Testis (tissue), 2 donors: ENCODE measurements at regions not wholly inside any gene's neighbourhood (a gene's known extent, or its start where the extent isn't known, plus 50 kb on each side); places are given as distances from the start of the nearest gene placed in this dataset.

Source experiments
- POLR2A ChIP-seq: fragments of 450-650 bp; IDR thresholded peaks from one replicate; pipeline ENCODE4 v1.6.1; 2017; ENCODE audit warnings: antibody characterized with exemption, mild to moderate bottlenecking, moderate library complexity
- TF ChIP-seq, protein P1 (sequence below), 3 experiments: fragments of 450-650 bp in 2 of 3; fragments of 200-600 bp in 1 of 3; sonication (generic) in 1 of 3; IDR thresholded peaks; one replicate each; pipeline ENCODE4 v1.5.1; 2016 to 2019; ENCODE audit warnings: antibody characterized with exemption in 3 of 3, mild to moderate bottlenecking in 2 of 3, moderate library complexity in 1 of 3

DNA sequence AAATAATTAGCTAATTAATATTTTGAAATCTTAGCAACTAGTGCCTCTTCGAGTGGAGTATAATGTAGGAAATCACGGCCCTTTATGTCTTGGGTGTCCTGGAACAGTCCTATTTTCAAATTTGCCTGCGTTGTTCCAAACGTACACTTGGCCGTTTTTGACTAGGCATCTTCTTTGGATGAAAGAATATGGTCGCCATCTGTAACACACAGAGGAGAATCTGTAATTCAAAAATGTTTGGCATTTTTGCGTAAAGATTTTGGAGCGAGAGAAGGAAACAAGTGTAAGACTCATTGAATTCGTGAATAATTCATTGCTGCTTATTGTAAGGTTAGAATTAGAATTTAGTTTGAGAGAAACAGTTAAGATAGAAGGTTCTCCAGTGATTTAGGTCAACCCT, 61.5 kb upstream of the CLCN4 start:
- TF ChIP-seq, protein P1, sequence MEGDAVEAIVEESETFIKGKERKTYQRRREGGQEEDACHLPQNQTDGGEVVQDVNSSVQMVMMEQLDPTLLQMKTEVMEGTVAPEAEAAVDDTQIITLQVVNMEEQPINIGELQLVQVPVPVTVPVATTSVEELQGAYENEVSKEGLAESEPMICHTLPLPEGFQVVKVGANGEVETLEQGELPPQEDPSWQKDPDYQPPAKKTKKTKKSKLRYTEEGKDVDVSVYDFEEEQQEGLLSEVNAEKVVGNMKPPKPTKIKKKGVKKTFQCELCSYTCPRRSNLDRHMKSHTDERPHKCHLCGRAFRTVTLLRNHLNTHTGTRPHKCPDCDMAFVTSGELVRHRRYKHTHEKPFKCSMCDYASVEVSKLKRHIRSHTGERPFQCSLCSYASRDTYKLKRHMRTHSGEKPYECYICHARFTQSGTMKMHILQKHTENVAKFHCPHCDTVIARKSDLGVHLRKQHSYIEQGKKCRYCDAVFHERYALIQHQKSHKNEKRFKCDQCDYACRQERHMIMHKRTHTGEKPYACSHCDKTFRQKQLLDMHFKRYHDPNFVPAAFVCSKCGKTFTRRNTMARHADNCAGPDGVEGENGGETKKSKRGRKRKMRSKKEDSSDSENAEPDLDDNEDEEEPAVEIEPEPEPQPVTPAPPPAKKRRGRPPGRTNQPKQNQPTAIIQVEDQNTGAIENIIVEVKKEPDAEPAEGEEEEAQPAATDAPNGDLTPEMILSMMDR (IDR thresholded peaks at IDR 0.05) = no peak
- no peak for TF ChIP-seq POLR2A
